ENCODE measurements at regions not wholly inside any gene's neighbourhood (a gene's known extent, or its start where the extent isn't known, plus 50 kb on each side); places are given as distances from the start of the nearest gene placed in this dataset.

DNA sequence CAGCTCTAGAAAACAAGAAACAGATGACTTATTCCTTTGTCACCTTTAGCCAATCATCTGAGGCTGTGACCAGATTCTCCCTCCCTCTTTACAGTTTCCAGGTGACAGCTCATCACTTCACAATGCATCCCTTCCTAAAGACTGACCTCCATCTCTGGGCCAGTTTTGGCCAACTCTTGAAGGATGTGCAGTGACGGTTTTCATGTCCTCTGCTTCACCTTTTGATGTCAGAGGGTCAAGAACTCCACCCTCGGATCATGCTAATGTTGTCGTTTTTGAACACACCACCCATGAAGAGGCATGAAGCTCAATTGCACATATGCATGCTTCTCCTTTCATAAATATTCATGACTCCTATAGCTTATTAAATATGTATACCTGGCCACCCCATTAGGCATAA lies 161.2 kb upstream of the SYNPR start:
- Histone ChIP-seq H3K27ac (ENCODE audit: extremely low read length, insufficient read depth, low read length) (no peak overlapping the region), H3K27me3 (ENCODE audit: control insufficient read depth in 1 of 2, insufficient read depth in 2 of 2, low read length in 2 of 2) (no peaks in the 10 kb centered on the region), H3K9ac (ENCODE audit: insufficient read depth, low read depth, low read length) (no peak overlapping the region), H3K9me3 (ENCODE audit: low read length) (no peaks in the 10 kb centered on the region), H2AFZ (ENCODE audit: low read length) (no peak overlapping the region), H4K20me1 (ENCODE audit: insufficient read depth, low read length) (no peaks in the 10 kb centered on the region), H3K36me3 (replicated peaks in 1 of 2; ENCODE audit: control insufficient read depth in 1 of 2, insufficient read depth in 2 of 2, low read length in 2 of 2) (no peaks in the 10 kb centered on the region), H3K4me2 (ENCODE audit: low read depth, low read length) (no peak overlapping the region), H3K4me3 (replicated peaks in 1 of 3; ENCODE audit: insufficient read depth in 1 of 3, low read depth in 2 of 3, low read length in 3 of 3) (no peak overlapping the region), H3K79me2 (ENCODE audit: insufficient read depth, low read length) (no peaks in the 10 kb centered on the region), H3K4me1 (ENCODE audit: insufficient read depth, low read length) (no peaks in the 10 kb centered on the region)
- BruUV-seq (replicated peaks) = no TSS peak
- TF ChIP-seq ZNF263 (CRISPR knock-in tag; IDR thresholded peaks at IDR 0.05) (no peak), MEIS2 (CRISPR knock-in tag; IDR thresholded peaks at IDR 0.05) (no peak), ZMYM3 (CRISPR knock-in tag; IDR thresholded peaks at IDR 0.05) (no peak), SCMH1 (CRISPR knock-in tag; IDR thresholded peaks at IDR 0.05; ENCODE audit: borderline replicate concordance) (no peak), ZNF574 (CRISPR knock-in tag; IDR thresholded peaks at IDR 0.05) (no peak), PAF1 (CRISPR knock-in tag; IDR thresholded peaks at IDR 0.05) (no peak)
- in situ Hi-C loops (cut with HindIII; ENCODE audit: extremely low pct_ligation_motif_present, low pct_unique_long_range_greater_than_20kb) = no loop called here
- FAIRE-seq (no peak), DNase-seq (ENCODE audit: low spot score) (no peak), ATAC-seq (no peak)
- CTCF ChIA-PET (ENCODE audit: low intra/inter-chr PET ratio, low total read pairs) = no interaction called here
- 25% methylated on average over 3 of the region's 3 CpGs for WGBS (ENCODE audit: low lambda C conversion rate)
- POLR2A ChIA-PET = no interaction called here
- intact Hi-C loops (cut with micrococcal nuclease; ENCODE audit: unreplicated experiment) = no loop called here

GRCh38 chr3:63124090-63124489 lies 154.0 kb upstream of the SYNPR start:
- no peak for FAIRE-seq
- no TSS peak for BruUV-seq (replicated peaks)
- TF ChIP-seq TGIF2 (CRISPR knock-in tag; IDR thresholded peaks at IDR 0.05) = no peak
- no peak for TF ChIP-seq ZSCAN30 (CRISPR knock-in tag; IDR thresholded peaks at IDR 0.05)
- no peak for TF ChIP-seq SMC3 (IDR thresholded peaks at IDR 0.05; ENCODE audit: low read length)
- TF ChIP-seq TOE1 (CRISPR knock-in tag; IDR thresholded peaks at IDR 0.05) = no peak
- TF ChIP-seq SMAD3 (CRISPR knock-in tag; IDR thresholded peaks at IDR 0.05) = no peak

More at GRCh38 chr3:63124090-63124489, 154.0 kb upstream of the SYNPR start:
- Histone ChIP-seq H3K27ac (ENCODE audit: extremely low read length, insufficient read depth, low read length) (no peak overlapping the region), H3K4me1 (ENCODE audit: insufficient read depth, low read length) (no peaks in the 10 kb centered on the region), H3K79me2 (ENCODE audit: insufficient read depth, low read length) (no peaks in the 10 kb centered on the region), H4K20me1 (ENCODE audit: insufficient read depth, low read length) (no peaks in the 10 kb centered on the region), H2AFZ (ENCODE audit: low read length) (no peak overlapping the region), H3K4me2 (ENCODE audit: low read depth, low read length) (no peak overlapping the region), H3K4me3 (replicated peaks in 1 of 3; ENCODE audit: insufficient read depth in 1 of 3, low read depth in 2 of 3, low read length in 3 of 3) (no peak overlapping the region), H3K36me3 (replicated peaks in 1 of 2; ENCODE audit: control insufficient read depth in 1 of 2, insufficient read depth in 2 of 2, low read length in 2 of 2) (no peaks in the 10 kb centered on the region), H3K9ac (ENCODE audit: insufficient read depth, low read depth, low read length) (no peak overlapping the region), H3K9me3 (ENCODE audit: low read length) (no peaks in the 10 kb centered on the region), H3K27me3 (ENCODE audit: control insufficient read depth in 1 of 2, insufficient read depth in 2 of 2, low read length in 2 of 2) (no peaks in the 10 kb centered on the region)
- intact Hi-C loops (cut with micrococcal nuclease; ENCODE audit: unreplicated experiment) = no loop called here
- POLR2A ChIA-PET = no interaction called here
- WGBS (ENCODE audit: low lambda C conversion rate) = 2% methylated on average over 3 of the region's 3 CpGs
- DNase-seq (ENCODE audit: low spot score) (no peak), ATAC-seq (no peak)
- CTCF ChIA-PET (ENCODE audit: low intra/inter-chr PET ratio, low total read pairs) = no interaction called here
- in situ Hi-C loops (cut with HindIII; ENCODE audit: extremely low pct_ligation_motif_present, low pct_unique_long_range_greater_than_20kb) = no loop called here
